DND-41 (cell line): ENCODE measurements at regions not wholly inside any gene's neighbourhood (a gene's known extent, or its start where the extent isn't known, plus 50 kb on each side); places are given as distances from the start of the nearest gene placed in this dataset.

ENCODE experiments used
- CTCF ChIP-seq: IDR thresholded peaks from 2 replicates; pipeline ENCODE4 v1.5.1; 2012; ENCODE audit warnings: borderline replicate concordance, low read length, moderate library complexity, mild to moderate bottlenecking; ENCODE audit not compliant: poor library complexity, severe bottlenecking; ENCODE audit errors: extremely low read depth
- EZH2 ChIP-seq: IDR thresholded peaks from 3 replicates; pipeline ENCODE4 v1.6.1; 2012; ENCODE audit warnings: borderline replicate concordance, low read depth, mild to moderate bottlenecking, moderate library complexity, low read length, inconsistent platforms; ENCODE audit not compliant: severe bottlenecking

GRCh38 chr2:150885236-150885635, 376.4 kb downstream of the RBM43 start:
- TF ChIP-seq CTCF (no peak), EZH2 (no peak)
